ENCODE measurements at regions not wholly inside any gene's neighbourhood (a gene's known extent, or its start where the extent isn't known, plus 50 kb on each side); places are given as distances from the start of the nearest gene placed in this dataset.

DNA sequence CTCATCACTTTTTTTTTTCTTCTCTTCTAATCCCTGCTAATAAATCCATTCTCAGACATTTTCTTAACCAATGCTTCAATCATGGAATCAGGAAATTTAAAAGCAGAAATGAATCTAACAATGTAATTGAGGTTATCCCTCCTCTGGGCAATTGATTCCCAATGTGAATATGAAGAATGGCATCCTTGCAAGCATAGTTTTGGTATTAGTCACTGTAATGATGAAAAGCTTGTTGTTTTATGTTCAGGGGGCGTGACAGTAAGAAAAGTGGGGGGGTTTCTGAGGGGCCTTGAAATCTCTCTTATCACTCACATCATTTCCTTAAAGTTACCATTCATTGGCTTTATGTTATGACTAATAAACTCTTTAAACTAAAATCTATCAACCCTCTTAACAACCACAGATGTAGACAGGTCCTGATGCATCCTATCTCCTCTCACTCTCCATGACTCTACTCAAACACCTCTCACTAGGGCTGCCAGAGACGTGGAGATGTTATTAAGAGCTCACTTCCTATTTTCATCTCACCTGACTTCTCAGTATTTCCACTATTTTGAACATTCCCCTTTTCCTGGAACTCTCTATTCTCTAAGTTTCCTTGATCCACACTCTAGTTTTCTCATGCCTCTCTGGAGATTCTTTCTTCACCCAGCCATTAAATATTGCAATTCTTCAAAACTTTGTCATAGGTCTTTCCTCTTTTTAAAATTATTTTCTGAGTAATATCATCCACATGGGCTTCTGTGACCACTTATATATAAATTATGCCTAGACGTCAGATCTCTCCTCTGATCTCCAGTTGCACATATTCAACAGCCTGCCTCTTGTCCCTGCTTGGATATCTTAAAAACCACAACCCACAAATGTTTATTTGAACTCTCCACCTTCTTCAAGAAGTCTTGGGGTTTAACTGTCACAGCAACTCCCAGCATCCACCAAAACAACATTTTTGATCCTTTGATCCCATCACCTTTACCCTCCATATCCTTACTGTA, 332.9 kb downstream of the CDH2 start:
- 22 to 46% methylated on average over 3 of the region's 3 CpGs for WGBS, 2 donors
- ATAC-seq (ENCODE audit: insufficient read depth, low FRiP score) (no peak), DNase-seq (no peak)
- no peak overlapping the region for H3K27ac ChIP-seq (ENCODE audit: low read depth in 1 of 2, low read length in 1 of 2)
- H3K9me3 ChIP-seq (ENCODE audit: control insufficient read depth in 4 of 4, insufficient read depth in 3 of 4, low read length in 3 of 4): peaks cover 0 to 6% (median 3%) of the 10 kb centered on the region in 4 donors
- no peak for TF ChIP-seq CTCF (IDR thresholded peaks at IDR 0.05; ENCODE audit: control extremely low read depth, extremely low read depth)
- H3K36me3 ChIP-seq (ENCODE audit: control insufficient read depth in 4 of 4, insufficient read depth in 4 of 4, low read length in 4 of 4): no peaks in the 10 kb centered on the region
- H3K4me3 ChIP-seq: no peak overlapping the region
- H3K27me3 ChIP-seq (ENCODE audit: control insufficient read depth in 3 of 3, insufficient read depth in 3 of 3, low read length in 2 of 3): no peaks in the 10 kb centered on the region
- H3K9ac ChIP-seq (ENCODE audit: insufficient read depth in 1 of 2, low read length in 2 of 2): no peak overlapping the region
- no peaks in the 10 kb centered on the region for H3K4me1 ChIP-seq (ENCODE audit: control insufficient read depth in 5 of 5, insufficient read depth in 5 of 5, low read length in 5 of 5)

DNA sequence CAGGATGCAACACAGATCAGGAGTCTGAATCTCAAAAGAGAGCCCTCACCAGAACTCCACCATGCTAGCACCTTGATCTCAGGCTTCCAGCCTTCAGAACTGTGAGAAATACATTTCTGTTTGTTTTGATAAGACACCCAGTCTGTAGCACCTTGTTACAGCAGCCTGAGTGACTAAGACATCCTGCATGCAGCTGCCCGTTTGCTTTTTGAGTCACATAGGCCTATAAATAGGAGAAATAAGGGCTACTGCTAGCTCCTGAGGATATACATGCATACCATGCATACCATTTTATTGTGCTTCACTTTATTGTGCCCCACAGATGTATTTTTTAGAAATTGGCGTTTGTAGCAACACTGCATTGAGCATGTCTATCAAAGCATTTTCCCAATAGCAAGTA, 337.8 kb downstream of the CDH2 start:
- H3K9me3 ChIP-seq (ENCODE audit: control insufficient read depth in 4 of 4, insufficient read depth in 3 of 4, low read length in 3 of 4): peaks cover 0 to 6% (median 3%) of the 10 kb centered on the region in 4 donors
- no peak overlapping the region for H3K9ac ChIP-seq (ENCODE audit: insufficient read depth in 1 of 2, low read length in 2 of 2)
- 49 to 71% methylated on average over 2 of the region's 2 CpGs for WGBS, 2 donors

DNA sequence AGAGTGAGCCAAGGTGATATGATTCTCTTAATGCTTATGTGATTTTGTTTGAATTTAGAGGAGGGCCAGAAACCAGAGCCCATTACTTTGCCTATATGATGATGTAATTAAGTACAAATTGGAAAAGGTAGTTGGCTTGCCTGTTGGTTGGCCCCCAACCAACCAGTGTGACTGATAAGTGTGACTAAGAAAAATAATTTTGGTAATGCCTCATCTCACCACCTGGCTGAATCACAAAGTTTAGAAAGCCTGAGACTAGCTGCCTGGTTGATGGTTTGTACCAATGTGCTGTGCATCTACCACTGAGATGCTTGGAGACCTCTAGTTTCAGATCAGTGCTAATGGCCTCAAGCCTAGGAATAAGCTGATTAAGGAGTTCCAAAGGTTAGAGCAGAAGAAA, 338.7 kb downstream of the CDH2 start:
- H3K4me1 ChIP-seq (ENCODE audit: control insufficient read depth in 5 of 5, insufficient read depth in 5 of 5, low read length in 5 of 5): no peaks in the 10 kb centered on the region
- H3K27me3 ChIP-seq (ENCODE audit: control insufficient read depth in 3 of 3, insufficient read depth in 3 of 3, low read length in 2 of 3): no peaks in the 10 kb centered on the region
- no peak for DNase-seq
- TF ChIP-seq CTCF (IDR thresholded peaks at IDR 0.05; ENCODE audit: control extremely low read depth, extremely low read depth): no peak
- no peak for ATAC-seq (ENCODE audit: insufficient read depth, low FRiP score)
- H3K36me3 ChIP-seq (ENCODE audit: control insufficient read depth in 4 of 4, insufficient read depth in 4 of 4, low read length in 4 of 4): no peaks in the 10 kb centered on the region
- H3K9ac ChIP-seq (ENCODE audit: insufficient read depth in 1 of 2, low read length in 2 of 2): no peak overlapping the region
- H3K4me3 ChIP-seq: no peak overlapping the region
- peaks cover 0 to 6% (median 3%) of the 10 kb centered on the region in 4 donors for H3K9me3 ChIP-seq (ENCODE audit: control insufficient read depth in 4 of 4, insufficient read depth in 3 of 4, low read length in 3 of 4)
- H3K27ac ChIP-seq (ENCODE audit: low read depth in 1 of 2, low read length in 1 of 2): no peak overlapping the region

More for the DNA sequence above, 337.8 kb downstream of the CDH2 start:
- Histone ChIP-seq H3K4me3 (no peak overlapping the region), H3K36me3 (ENCODE audit: control insufficient read depth in 4 of 4, insufficient read depth in 4 of 4, low read length in 4 of 4) (no peaks in the 10 kb centered on the region), H3K27me3 (ENCODE audit: control insufficient read depth in 3 of 3, insufficient read depth in 3 of 3, low read length in 2 of 3) (no peaks in the 10 kb centered on the region), H3K4me1 (ENCODE audit: control insufficient read depth in 5 of 5, insufficient read depth in 5 of 5, low read length in 5 of 5) (no peaks in the 10 kb centered on the region), H3K27ac (ENCODE audit: low read depth in 1 of 2, low read length in 1 of 2) (no peak overlapping the region)
- DNase-seq (no peak), ATAC-seq (ENCODE audit: insufficient read depth, low FRiP score) (no peak)
- TF ChIP-seq CTCF (IDR thresholded peaks at IDR 0.05; ENCODE audit: control extremely low read depth, extremely low read depth): no peak

Measured in lung (tissue), 11 donors.